HFFc6 (cell line): ENCODE measurements at regions not wholly inside any gene's neighbourhood (a gene's known extent, or its start where the extent isn't known, plus 50 kb on each side); places are given as distances from the start of the nearest gene placed in this dataset.

ENCODE experiments used
- DNase-seq: peaks from one replicate; pipeline ENCODE4 v3.0.0-alpha.2; 2018
- H3K27ac Mint-ChIP-seq: 2 replicates; pipeline ENCODE4 v1.8.0; 2020; ENCODE audit warnings: mild to moderate bottlenecking, mixed read lengths
- H3K27me3 Mint-ChIP-seq: 2 replicates; pipeline ENCODE4 v1.8.0; 2021; ENCODE audit warnings: mild to moderate bottlenecking, moderate library complexity, mixed read lengths; ENCODE audit not compliant: insufficient read depth
- H3K36me3 Mint-ChIP-seq: 2 replicates; pipeline ENCODE4 v1.8.0; 2021; ENCODE audit warnings: low read depth, mixed read lengths
- H3K4me1 Mint-ChIP-seq: 2 replicates; pipeline ENCODE4 v1.8.0; 2020; ENCODE audit warnings: low read depth, mixed read lengths
- H3K4me3 Mint-ChIP-seq: 2 replicates; pipeline ENCODE4 v1.8.0; 2020; ENCODE audit warnings: mild to moderate bottlenecking, moderate library complexity, mixed read lengths
- H3K9me3 Mint-ChIP-seq: 2 replicates; pipeline ENCODE4 v1.8.0; 2020; ENCODE audit warnings: mild to moderate bottlenecking, mixed read lengths
- CTCF ChIP-seq: fragments of 200-600 bp; sonication (generic); IDR thresholded peaks from 2 replicates; pipeline ENCODE4 v1.5.0; 2021; ENCODE audit warnings: antibody characterized with exemption, mild to moderate bottlenecking

- H3K9me3 Mint-ChIP-seq: peaks cover 27% of the 10 kb centered on the region
- DNase-seq: no peak
- H3K27ac Mint-ChIP-seq: no peak overlapping the region
- TF ChIP-seq CTCF: no peak
- H3K4me1 Mint-ChIP-seq: no peaks in the 10 kb centered on the region
- H3K4me3 Mint-ChIP-seq: no peak overlapping the region
- no peaks in the 10 kb centered on the region for H3K36me3 Mint-ChIP-seq
- H3K27me3 Mint-ChIP-seq: no peaks in the 10 kb centered on the region
Observed at GRCh38 chr12:23168459-23168858, 543.5 kb downstream of the ETNK1 start.

- no peak for DNase-seq
- peaks cover 32% of the 10 kb centered on the region for H3K9me3 Mint-ChIP-seq
- H3K4me1 Mint-ChIP-seq: no peaks in the 10 kb centered on the region
- H3K27ac Mint-ChIP-seq: no peak overlapping the region
- no peaks in the 10 kb centered on the region for H3K36me3 Mint-ChIP-seq
- no peak for TF ChIP-seq CTCF
- no peaks in the 10 kb centered on the region for H3K27me3 Mint-ChIP-seq
- no peak overlapping the region for H3K4me3 Mint-ChIP-seq
Observed at GRCh38 chr12:23169012-23169695, 544.2 kb downstream of the ETNK1 start.

- no peak overlapping the region for H3K4me3 Mint-ChIP-seq
- no peaks in the 10 kb centered on the region for H3K4me1 Mint-ChIP-seq
- no peak for DNase-seq
- peaks cover 33% of the 10 kb centered on the region for H3K9me3 Mint-ChIP-seq
- no peaks in the 10 kb centered on the region for H3K36me3 Mint-ChIP-seq
- no peak overlapping the region for H3K27ac Mint-ChIP-seq
- TF ChIP-seq CTCF: no peak
- no peaks in the 10 kb centered on the region for H3K27me3 Mint-ChIP-seq
Observed at GRCh38 chr12:23169696-23170013, 544.7 kb downstream of the ETNK1 start.

- H3K36me3 Mint-ChIP-seq: no peaks in the 10 kb centered on the region
- no peak for TF ChIP-seq CTCF
- no peak overlapping the region for H3K27ac Mint-ChIP-seq
- no peaks in the 10 kb centered on the region for H3K27me3 Mint-ChIP-seq
- no peak overlapping the region for H3K4me3 Mint-ChIP-seq
- no peaks in the 10 kb centered on the region for H3K4me1 Mint-ChIP-seq
- H3K9me3 Mint-ChIP-seq: peaks cover 15% of the 10 kb centered on the region
- DNase-seq: no peak
Observed at GRCh38 chr12:23174917-23175316, 549.9 kb downstream of the ETNK1 start.

GRCh38 chr12:23185346-23185745, 560.4 kb downstream of the ETNK1 start:
- no peak for TF ChIP-seq CTCF
- no peak overlapping the region for H3K27ac Mint-ChIP-seq
- H3K9me3 Mint-ChIP-seq: peaks cover 51% of the 10 kb centered on the region
- no peak for DNase-seq
- H3K36me3 Mint-ChIP-seq: no peaks in the 10 kb centered on the region; the same call in 1 of the 2 replicates
- H3K4me1 Mint-ChIP-seq: no peaks in the 10 kb centered on the region
- no peak overlapping the region for H3K4me3 Mint-ChIP-seq
- H3K27me3 Mint-ChIP-seq: no peaks in the 10 kb centered on the region

GRCh38 chr12:23186950-23187349, 562.0 kb downstream of the ETNK1 start:
- no peak overlapping the region for H3K27ac Mint-ChIP-seq
- no peak for DNase-seq
- peaks cover 51% of the 10 kb centered on the region for H3K9me3 Mint-ChIP-seq
- no peak overlapping the region for H3K4me3 Mint-ChIP-seq
- no peaks in the 10 kb centered on the region; the same call in 1 of the 2 replicates for H3K36me3 Mint-ChIP-seq
- no peaks in the 10 kb centered on the region for H3K27me3 Mint-ChIP-seq
- no peaks in the 10 kb centered on the region for H3K4me1 Mint-ChIP-seq
- TF ChIP-seq CTCF: no peak
